Panc1 (cell line): ENCODE measurements at regions not wholly inside any gene's neighbourhood (a gene's known extent, or its start where the extent isn't known, plus 50 kb on each side); places are given as distances from the start of the nearest gene placed in this dataset.

ENCODE experiments used
- ATAC-seq: fragments of 200-7000 bp; cut with Tn5 transposase; 2 replicates; pipeline ENCODE4 v1.9.1; 2020; ENCODE audit warnings: mild to moderate bottlenecking, moderate library complexity
- BruUV-seq: library from RNA; stranded (reverse); fragments of 400-500 nt; replicated peaks from 2 replicates; lab custom pipeline; 2021; lab: Mats Ljungman, UMichigan
- CTCF ChIA-PET: fragments of 300-600 bp; sonication (Branson Sonifier 250); formaldehyde crosslinking; loops from one replicate; lab custom pipeline; 2022; ENCODE audit warnings: antibody characterized with exemption; lab: Charles Lee
- POLR2A ChIA-PET: fragments of 300-600 bp; sonication (Branson Sonifier 250); formaldehyde crosslinking; loops from one replicate; lab custom pipeline; 2022; ENCODE audit warnings: antibody characterized with exemption; lab: Charles Lee
- DNase-seq: peaks from one replicate; pipeline ENCODE4 v3.0.0-alpha.2; 2010; ENCODE audit warnings: low read depth, low spot score
- H3K27ac ChIP-seq: 2 replicates; pipeline ENCODE4 v1.5.1; 2011; ENCODE audit warnings: mild to moderate bottlenecking, low read length, inconsistent platforms
- H3K27me3 ChIP-seq: fragments of 200-500 bp; sonication (Bioruptor generic); 2 replicates; pipeline ENCODE4 v1.6.0; 2014; ENCODE audit warnings: low read length, inconsistent platforms; ENCODE audit not compliant: control insufficient read depth, insufficient read depth
- H3K36me3 ChIP-seq: fragments of 200-500 bp; sonication (Bioruptor generic); 2 replicates; pipeline ENCODE4 v1.5.1; 2014; ENCODE audit warnings: inconsistent platforms, mild to moderate bottlenecking, low read length, moderate library complexity; ENCODE audit not compliant: control insufficient read depth, insufficient read depth
- H3K4me1 ChIP-seq: 2 replicates; pipeline ENCODE4 v1.5.1; 2011; ENCODE audit warnings: inconsistent platforms, mild to moderate bottlenecking, low read length, moderate library complexity; ENCODE audit not compliant: control insufficient read depth, insufficient read depth
- H3K4me3 ChIP-seq, 2 experiments: 2 replicates each; pipeline ENCODE4 v1.5.1; 2011 to 2012; ENCODE audit warnings: low read depth in 2 of 2, low read length in 2 of 2, mild to moderate bottlenecking in 2 of 2, inconsistent platforms in 1 of 2, moderate library complexity in 1 of 2
- H3K9me3 ChIP-seq: fragments of 200-500 bp; sonication (Bioruptor generic); 2 replicates; pipeline ENCODE4 v1.5.1; 2014; ENCODE audit warnings: low read depth, mild to moderate bottlenecking, inconsistent platforms, low read length, moderate library complexity; ENCODE audit not compliant: control insufficient read depth, insufficient read depth
- POLR2AphosphoS5 ChIP-seq: IDR thresholded peaks from 2 replicates; pipeline ENCODE4 v1.6.1; 2012; ENCODE audit warnings: mild to moderate bottlenecking, low read depth, low read length, moderate library complexity
- SIN3A ChIP-seq: IDR thresholded peaks from 2 replicates; pipeline ENCODE4 v1.6.1; 2012; ENCODE audit warnings: low read depth, mild to moderate bottlenecking, low read length, moderate library complexity, borderline replicate concordance; ENCODE audit not compliant: insufficient read depth
- TCF7L2 ChIP-seq: IDR thresholded peaks from 2 replicates; pipeline ENCODE4 v1.6.1; 2011; ENCODE audit warnings: mild to moderate bottlenecking, low read depth, low read length, inconsistent platforms
- in situ Hi-C: cut with HindIII; loops from 2 replicates; pipeline ENCODE4 v1.10.0; 2016; ENCODE audit warnings: low sequenced_read_pairs, low pct_unique_long_range_greater_than_20kb
- intact Hi-C: fragments of 100-400 bp; cut with micrococcal nuclease; formaldehyde crosslinking; loops from one replicate; pipeline ENCODE4 v1.10.0; 2022; ENCODE audit not compliant: unreplicated experiment
- TF ChIP-seq, protein P1 (sequence below): fragments of 450-650 bp; IDR thresholded peaks from 2 replicates; pipeline ENCODE4 v1.5.1; 2017; ENCODE audit warnings: mild to moderate bottlenecking
- TF ChIP-seq, protein P2 (sequence below), 2 experiments: IDR thresholded peaks; 2 replicates each; pipeline ENCODE4 v1.6.1; 2011 to 2012; ENCODE audit warnings: low read depth in 2 of 2, control low read depth in 1 of 2, low read length in 1 of 2, mild to moderate bottlenecking in 1 of 2, moderate library complexity in 1 of 2; ENCODE audit not compliant: insufficient read depth in 1 of 2

DNA sequence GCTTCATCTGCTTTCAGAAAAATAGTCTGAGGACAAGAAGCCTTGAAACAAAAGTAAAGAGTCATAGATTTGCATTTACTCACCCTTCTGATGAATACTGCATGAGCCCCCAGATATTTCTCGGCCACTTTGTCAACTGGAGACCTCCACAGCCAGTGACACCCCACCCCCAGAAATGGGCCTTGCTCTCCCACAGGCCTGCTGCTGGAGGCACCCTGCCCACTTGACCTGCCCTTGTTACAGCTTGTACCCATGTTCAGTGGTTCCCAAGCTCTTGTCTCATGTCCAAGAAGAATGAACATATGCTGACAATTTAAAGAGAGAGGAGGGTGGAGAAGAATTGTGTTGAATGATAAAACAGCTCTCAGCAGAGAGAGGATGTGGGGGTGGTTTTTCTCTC lies 225.1 kb downstream of the DCAF12L2 start:
- TF ChIP-seq SIN3A, result no peak
- TF ChIP-seq TCF7L2, result no peak
- TF ChIP-seq, protein P1, sequence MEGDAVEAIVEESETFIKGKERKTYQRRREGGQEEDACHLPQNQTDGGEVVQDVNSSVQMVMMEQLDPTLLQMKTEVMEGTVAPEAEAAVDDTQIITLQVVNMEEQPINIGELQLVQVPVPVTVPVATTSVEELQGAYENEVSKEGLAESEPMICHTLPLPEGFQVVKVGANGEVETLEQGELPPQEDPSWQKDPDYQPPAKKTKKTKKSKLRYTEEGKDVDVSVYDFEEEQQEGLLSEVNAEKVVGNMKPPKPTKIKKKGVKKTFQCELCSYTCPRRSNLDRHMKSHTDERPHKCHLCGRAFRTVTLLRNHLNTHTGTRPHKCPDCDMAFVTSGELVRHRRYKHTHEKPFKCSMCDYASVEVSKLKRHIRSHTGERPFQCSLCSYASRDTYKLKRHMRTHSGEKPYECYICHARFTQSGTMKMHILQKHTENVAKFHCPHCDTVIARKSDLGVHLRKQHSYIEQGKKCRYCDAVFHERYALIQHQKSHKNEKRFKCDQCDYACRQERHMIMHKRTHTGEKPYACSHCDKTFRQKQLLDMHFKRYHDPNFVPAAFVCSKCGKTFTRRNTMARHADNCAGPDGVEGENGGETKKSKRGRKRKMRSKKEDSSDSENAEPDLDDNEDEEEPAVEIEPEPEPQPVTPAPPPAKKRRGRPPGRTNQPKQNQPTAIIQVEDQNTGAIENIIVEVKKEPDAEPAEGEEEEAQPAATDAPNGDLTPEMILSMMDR, result no peak
- TF ChIP-seq POLR2AphosphoS5, result no peak
- TF ChIP-seq, protein P2, sequence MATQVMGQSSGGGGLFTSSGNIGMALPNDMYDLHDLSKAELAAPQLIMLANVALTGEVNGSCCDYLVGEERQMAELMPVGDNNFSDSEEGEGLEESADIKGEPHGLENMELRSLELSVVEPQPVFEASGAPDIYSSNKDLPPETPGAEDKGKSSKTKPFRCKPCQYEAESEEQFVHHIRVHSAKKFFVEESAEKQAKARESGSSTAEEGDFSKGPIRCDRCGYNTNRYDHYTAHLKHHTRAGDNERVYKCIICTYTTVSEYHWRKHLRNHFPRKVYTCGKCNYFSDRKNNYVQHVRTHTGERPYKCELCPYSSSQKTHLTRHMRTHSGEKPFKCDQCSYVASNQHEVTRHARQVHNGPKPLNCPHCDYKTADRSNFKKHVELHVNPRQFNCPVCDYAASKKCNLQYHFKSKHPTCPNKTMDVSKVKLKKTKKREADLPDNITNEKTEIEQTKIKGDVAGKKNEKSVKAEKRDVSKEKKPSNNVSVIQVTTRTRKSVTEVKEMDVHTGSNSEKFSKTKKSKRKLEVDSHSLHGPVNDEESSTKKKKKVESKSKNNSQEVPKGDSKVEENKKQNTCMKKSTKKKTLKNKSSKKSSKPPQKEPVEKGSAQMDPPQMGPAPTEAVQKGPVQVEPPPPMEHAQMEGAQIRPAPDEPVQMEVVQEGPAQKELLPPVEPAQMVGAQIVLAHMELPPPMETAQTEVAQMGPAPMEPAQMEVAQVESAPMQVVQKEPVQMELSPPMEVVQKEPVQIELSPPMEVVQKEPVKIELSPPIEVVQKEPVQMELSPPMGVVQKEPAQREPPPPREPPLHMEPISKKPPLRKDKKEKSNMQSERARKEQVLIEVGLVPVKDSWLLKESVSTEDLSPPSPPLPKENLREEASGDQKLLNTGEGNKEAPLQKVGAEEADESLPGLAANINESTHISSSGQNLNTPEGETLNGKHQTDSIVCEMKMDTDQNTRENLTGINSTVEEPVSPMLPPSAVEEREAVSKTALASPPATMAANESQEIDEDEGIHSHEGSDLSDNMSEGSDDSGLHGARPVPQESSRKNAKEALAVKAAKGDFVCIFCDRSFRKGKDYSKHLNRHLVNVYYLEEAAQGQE (IDR thresholded peaks at IDR 0.05; ENCODE audit: insufficient read depth in 1 of 2, low read depth in 2 of 2, low read length in 1 of 2), result no peak
- H3K9me3 ChIP-seq, result no peaks in the 10 kb centered on the region
- ATAC-seq (no peak), DNase-seq (no peak)
- H3K4me3 ChIP-seq, result no peak overlapping the region
- intact Hi-C loops, result no loop called here
- no peaks in the 10 kb centered on the region for H3K27me3 ChIP-seq
- in situ Hi-C loops, result no loop called here
- BruUV-seq, result no TSS peak
- POLR2A ChIA-PET, result no interaction called here
- no peaks in the 10 kb centered on the region for H3K4me1 ChIP-seq
- CTCF ChIA-PET, result no interaction called here
- H3K36me3 ChIP-seq, result no peaks in the 10 kb centered on the region
- H3K27ac ChIP-seq, result no peak overlapping the region

DNA sequence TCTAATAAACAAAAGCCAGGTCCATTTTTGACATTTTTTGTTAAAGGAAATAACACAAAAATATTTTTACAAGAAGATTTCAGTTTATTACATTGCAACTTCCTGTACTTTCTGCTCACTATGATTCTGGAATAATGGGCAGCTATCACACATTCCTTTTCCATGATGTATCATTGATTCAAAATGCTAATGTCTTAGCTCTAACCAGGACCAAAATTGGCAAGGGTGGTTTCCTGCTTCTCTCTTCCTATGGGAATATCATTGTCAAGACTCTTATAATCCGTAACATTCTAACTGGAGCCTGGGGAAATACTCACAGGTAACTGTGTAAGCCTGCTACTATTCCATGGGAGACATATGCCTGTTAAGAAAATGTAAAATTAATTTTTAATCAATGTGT lies 218.6 kb downstream of the DCAF12L2 start:
- ChIA-PET CTCF (no interaction called here), POLR2A (no interaction called here)
- ATAC-seq, result no peak
- no peaks in the 10 kb centered on the region for H3K36me3 ChIP-seq
- H3K27ac ChIP-seq, result no peak overlapping the region
- no peak for DNase-seq
- no peaks in the 10 kb centered on the region for H3K9me3 ChIP-seq
- no peaks in the 10 kb centered on the region for H3K4me1 ChIP-seq
- intact Hi-C loops, result no loop called here
- TF ChIP-seq, protein P2 (IDR thresholded peaks at IDR 0.05; ENCODE audit: insufficient read depth in 1 of 2, low read depth in 2 of 2, low read length in 1 of 2), result no peak
- no peak for TF ChIP-seq SIN3A
- no peak for TF ChIP-seq POLR2AphosphoS5
- TF ChIP-seq TCF7L2, result no peak
- TF ChIP-seq, protein P1, result no peak
- in situ Hi-C loops, result no loop called here
- H3K27me3 ChIP-seq, result no peaks in the 10 kb centered on the region
- H3K4me3 ChIP-seq, result no peak overlapping the region
- no TSS peak for BruUV-seq
